Omental fat pad (tissue), 3 donors: ENCODE measurements at regions not wholly inside any gene's neighbourhood (a gene's known extent, or its start where the extent isn't known, plus 50 kb on each side); places are given as distances from the start of the nearest gene placed in this dataset.
A peak's percentile ranks its signal among the peaks of the same experiment; 100 is the strongest.

Experiments used
- ATAC-seq: fragments of 150-250 bp; one replicate; pipeline ENCODE4 v1.9.1; 2016; ENCODE audit warnings: mild to moderate bottlenecking, moderate library complexity; ENCODE audit not compliant: low FRiP score
- DNase-seq: peaks from one replicate; pipeline ENCODE4 v3.0.0-alpha.2; 2019; ENCODE audit warnings: low spot score
- TF ChIP-seq, protein P1 (sequence below), 3 donors: fragments of 450-650 bp; IDR thresholded peaks; one replicate each; pipeline ENCODE4 v1.5.1; 2016 to 2017; ENCODE audit warnings: antibody characterized with exemption in 3 of 3, mild to moderate bottlenecking in 3 of 3, moderate library complexity in 2 of 3

DNA sequence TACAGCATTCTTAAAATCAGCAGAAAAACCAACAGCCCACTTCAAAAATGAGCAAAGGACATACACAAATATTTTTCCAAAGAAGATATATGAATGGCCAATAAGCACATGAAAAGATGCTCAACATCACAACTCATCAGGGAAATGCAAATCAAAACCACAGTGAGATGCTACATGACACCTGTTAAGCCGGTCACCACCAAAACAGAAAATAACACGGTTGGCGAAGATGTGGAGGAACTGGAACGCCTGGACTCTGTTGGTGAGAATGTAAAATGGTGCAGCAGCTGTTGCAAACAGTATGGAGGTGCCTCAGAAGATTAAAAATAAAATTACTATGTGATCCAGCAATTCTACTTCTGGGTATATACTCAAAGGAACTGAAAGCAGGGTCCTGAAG lies 184.8 kb downstream of the INHBB start:
- no peak for ATAC-seq

DNA sequence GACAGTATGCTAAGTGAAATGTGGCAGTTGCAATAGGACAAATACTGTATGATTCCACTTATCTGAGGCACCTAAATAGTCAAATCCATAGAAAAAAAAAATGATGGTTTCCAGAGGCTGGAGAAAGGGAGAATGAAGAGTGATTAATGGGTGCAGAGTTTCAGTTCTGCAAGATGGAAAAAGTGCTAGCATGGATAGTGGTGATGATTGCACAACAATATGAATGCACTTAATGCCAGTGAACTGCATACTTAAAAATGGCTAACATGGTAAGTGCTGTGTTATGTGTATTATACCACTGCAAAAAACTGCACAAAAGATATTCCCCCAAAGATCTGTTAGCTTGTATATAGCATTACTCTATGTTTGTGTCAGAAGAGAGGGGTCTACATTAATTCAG lies 185.4 kb downstream of the INHBB start:
- TF ChIP-seq, protein P1, sequence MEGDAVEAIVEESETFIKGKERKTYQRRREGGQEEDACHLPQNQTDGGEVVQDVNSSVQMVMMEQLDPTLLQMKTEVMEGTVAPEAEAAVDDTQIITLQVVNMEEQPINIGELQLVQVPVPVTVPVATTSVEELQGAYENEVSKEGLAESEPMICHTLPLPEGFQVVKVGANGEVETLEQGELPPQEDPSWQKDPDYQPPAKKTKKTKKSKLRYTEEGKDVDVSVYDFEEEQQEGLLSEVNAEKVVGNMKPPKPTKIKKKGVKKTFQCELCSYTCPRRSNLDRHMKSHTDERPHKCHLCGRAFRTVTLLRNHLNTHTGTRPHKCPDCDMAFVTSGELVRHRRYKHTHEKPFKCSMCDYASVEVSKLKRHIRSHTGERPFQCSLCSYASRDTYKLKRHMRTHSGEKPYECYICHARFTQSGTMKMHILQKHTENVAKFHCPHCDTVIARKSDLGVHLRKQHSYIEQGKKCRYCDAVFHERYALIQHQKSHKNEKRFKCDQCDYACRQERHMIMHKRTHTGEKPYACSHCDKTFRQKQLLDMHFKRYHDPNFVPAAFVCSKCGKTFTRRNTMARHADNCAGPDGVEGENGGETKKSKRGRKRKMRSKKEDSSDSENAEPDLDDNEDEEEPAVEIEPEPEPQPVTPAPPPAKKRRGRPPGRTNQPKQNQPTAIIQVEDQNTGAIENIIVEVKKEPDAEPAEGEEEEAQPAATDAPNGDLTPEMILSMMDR (IDR thresholded peaks at IDR 0.05), result no peak
- ATAC-seq (no peak), DNase-seq (no peak)

More for the DNA sequence above, 184.8 kb downstream of the INHBB start:
- TF ChIP-seq, protein P1 (IDR thresholded peaks at IDR 0.05), result no peak
- no peak for DNase-seq

DNA sequence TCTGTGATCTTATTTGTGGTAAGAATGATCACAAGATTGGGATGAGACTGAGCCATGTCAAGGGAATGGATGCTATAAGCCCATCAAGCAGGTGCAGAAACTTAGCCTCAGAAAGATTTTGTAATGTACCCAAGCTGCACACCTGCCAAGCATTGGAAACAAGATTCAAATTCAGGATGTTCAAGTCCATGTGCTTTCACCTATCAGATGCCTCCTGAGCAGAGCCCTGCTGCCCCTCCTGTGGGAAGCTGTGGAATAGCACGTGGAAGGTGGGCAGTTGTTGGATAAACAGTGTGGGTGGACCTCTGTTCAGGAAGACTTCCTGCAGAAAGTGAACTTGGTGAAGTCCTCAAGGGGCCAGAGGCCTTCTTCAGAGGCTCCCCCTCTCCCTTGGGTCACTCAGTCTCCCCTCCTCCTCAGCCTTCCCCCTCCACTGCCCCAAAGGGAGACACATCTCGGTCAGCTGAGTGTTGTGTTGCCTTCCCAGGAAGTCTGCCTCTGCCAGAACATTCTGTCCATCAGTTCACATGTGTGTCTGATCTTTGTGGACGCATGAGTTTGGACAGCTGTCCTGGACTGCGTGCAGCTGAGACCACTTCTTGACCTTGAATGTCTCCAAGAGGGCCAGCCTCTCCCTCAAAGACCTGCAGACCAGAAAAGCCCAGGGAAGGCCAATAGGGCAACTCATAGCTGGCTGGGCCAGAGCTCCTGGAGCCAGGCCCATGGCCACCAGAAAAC lies 186.1 kb downstream of the INHBB start:
- DNase-seq (no peak), ATAC-seq (peak; percentile 34)
- TF ChIP-seq, protein P1 (IDR thresholded peaks at IDR 0.05), result no peak

DNA sequence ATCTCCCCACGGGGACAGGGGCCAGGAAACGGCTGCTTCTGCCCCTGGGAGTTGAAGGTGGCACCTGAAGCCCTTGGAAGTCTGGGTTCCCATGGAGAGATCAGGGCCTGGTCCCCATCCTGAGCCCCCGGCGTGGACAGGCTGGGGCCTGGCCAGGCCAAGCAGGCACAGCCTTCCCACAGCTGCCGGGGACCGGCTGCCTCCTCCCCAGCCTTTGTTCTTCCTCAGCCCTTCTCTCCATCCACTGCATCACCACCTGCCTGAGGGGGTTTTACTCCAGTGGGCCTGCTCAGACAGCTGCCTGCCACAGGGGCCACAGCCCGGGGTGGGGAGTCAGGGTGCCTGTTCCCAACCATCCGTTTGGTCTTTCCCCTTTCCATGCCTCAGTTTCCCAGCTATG lies 187.7 kb downstream of the INHBB start:
- TF ChIP-seq, protein P1 (IDR thresholded peaks at IDR 0.05), result no peak
- no peak for DNase-seq
- ATAC-seq, result no peak

DNA sequence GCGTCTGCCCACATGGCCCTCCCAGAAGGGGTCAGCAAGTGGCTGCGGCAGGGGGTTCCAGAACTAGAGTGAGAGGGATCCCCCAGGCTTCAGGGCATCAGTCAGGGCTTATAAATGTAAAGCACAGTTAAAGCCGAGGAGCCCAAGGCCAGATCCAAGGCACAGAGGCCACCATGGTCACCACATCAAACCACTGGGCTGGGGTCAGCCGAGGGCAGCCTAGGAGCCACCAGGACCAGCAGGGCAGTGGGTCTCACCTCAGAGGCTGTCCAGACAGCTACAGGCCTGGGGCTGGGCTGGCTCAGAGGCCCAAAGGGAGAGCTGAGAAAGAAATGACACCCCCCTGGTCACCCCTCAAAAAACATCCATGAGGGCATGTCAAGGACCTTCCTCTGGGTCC lies 188.5 kb downstream of the INHBB start:
- no peak for DNase-seq
- TF ChIP-seq, protein P1 (IDR thresholded peaks at IDR 0.05), result no peak
- ATAC-seq, result no peak

DNA sequence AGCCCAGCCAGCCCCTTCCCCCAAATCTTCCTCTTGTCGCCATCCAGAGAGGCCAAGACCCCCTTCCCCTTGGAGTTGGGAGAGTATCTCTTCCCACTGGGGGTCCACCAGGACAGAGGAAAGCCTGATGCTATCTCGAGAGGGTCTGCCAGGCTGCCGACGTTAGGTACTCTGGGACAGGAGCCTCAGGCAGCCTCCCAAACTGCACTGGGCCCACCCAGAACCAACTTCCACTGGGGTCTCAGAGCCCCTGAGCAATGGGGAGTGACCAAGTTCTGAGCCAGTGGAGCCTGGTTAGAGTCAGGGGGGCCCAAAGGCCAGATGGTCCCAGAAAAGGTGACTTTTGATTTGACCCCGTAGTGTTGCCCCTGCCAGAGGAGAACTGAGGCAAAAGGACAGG lies 189.1 kb downstream of the INHBB start:
- DNase-seq (no peak), ATAC-seq (no peak)
- TF ChIP-seq, protein P1 (IDR thresholded peaks at IDR 0.05), result no peak

DNA sequence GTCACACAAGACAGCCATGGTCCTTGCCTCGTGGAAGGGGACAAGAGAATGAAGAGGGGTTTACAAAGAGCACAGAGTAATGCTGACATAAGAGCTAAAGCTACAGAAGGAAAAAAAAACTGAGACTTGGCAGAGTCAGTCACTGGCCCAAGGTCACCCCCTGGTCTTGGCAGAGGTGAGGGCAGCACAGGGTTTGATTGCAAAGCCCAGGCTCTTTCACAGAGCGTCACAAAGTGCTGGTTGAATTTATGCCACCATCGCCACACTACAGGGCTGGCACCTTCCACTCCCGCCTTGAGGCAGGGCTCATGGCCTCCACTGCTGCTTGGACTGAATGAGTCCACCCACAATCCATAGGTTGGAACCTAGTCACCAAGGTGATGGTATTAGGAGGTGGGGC lies 190.2 kb downstream of the INHBB start:
- DNase-seq (no peak), ATAC-seq (no peak)
- TF ChIP-seq, protein P1 (IDR thresholded peaks at IDR 0.05), result no peak
